Astrocyte (in vitro differentiated cells and primary cell): ENCODE measurements at regions not wholly inside any gene's neighbourhood (a gene's known extent, or its start where the extent isn't known, plus 50 kb on each side); places are given as distances from the start of the nearest gene placed in this dataset.

Experiments
- CTCF ChIP-seq: IDR thresholded peaks from 2 replicates; pipeline ENCODE4 v1.5.1; 2011; ENCODE audit warnings: low read depth, mild to moderate bottlenecking, inconsistent platforms, low read length, moderate library complexity; ENCODE audit not compliant: insufficient read depth
- EZH2 ChIP-seq: IDR thresholded peaks from 2 replicates; pipeline ENCODE4 v1.6.1; 2012; ENCODE audit warnings: mild to moderate bottlenecking, low read length, inconsistent platforms; ENCODE audit not compliant: insufficient read depth

GRCh38 chr10:111739874-111740139 lies 443.8 kb downstream of the GPAM start:
- no peak for TF ChIP-seq CTCF
- TF ChIP-seq EZH2 = no peak
